Psoas muscle (tissue), 7 donors: ENCODE measurements at regions not wholly inside any gene's neighbourhood (a gene's known extent, or its start where the extent isn't known, plus 50 kb on each side); places are given as distances from the start of the nearest gene placed in this dataset.
"Not testable (repeated sequence)": the region's sequence is repeated elsewhere in the genome, so short reads cannot be mapped to it uniquely, and the experiment has no call there.

Experiments used
- ATAC-seq, 4 donors: fragments of 200-7000 bp; cut with Tn5 transposase; one replicate each; pipeline ENCODE4 v1.9.1; 2020; ENCODE audit warnings: moderate library complexity in 3 of 4, mild to moderate bottlenecking in 2 of 4
- DNase-seq, 2 donors: peaks; one replicate each; pipeline ENCODE4 v3.0.0-alpha.2; 2020
- H3K27ac ChIP-seq: fragments of 200-600 bp; one replicate; pipeline ENCODE4 v1.8.0; 2022
- H3K27me3 ChIP-seq, 3 donors: fragments of 200-600 bp in 1 of 3; one replicate each; pipeline versions ENCODE4 v1.6.1 to v1.8.0; 2013 to 2022; ENCODE audit warnings: low read length in 2 of 3, mild to moderate bottlenecking in 2 of 3, moderate library complexity in 1 of 3; ENCODE audit not compliant: insufficient read depth in 3 of 3
- H3K36me3 ChIP-seq, 2 donors: fragments of 200-600 bp in 1 of 2; one replicate each; pipeline versions ENCODE4 v1.6.1 to v1.8.0; 2013 to 2022; ENCODE audit warnings: low read depth in 1 of 2, mild to moderate bottlenecking in 1 of 2, moderate library complexity in 1 of 2; ENCODE audit not compliant: insufficient read depth in 1 of 2
- H3K4me1 ChIP-seq: fragments of 200-600 bp; one replicate; pipeline ENCODE4 v1.8.0; 2022
- H3K4me3 ChIP-seq: fragments of 200-600 bp; one replicate; pipeline ENCODE4 v1.8.0; 2022; ENCODE audit warnings: mild to moderate bottlenecking
- H3K9me3 ChIP-seq: fragments of 200-600 bp; one replicate; pipeline ENCODE4 v1.8.0; 2022
- CTCF ChIP-seq: fragments of 200-600 bp; IDR thresholded peaks from one replicate; pipeline ENCODE4 v1.8.0; 2022; ENCODE audit warnings: antibody characterized with exemption
- WGBS, 3 donors: extraction: QIAGEN DNeasy Blood & Tissue Kit; methylation state at CpG; one replicate each; pipeline versions ENCODE4 v1.1.6 to v1.1.7; 2013; 5-methylcytosine and 5-hydroxymethylcytosine counted together
- intact Hi-C, 2 donors: fragments of 100-400 bp; cut with DNase I; formaldehyde crosslinking; loops; one replicate each; pipeline versions ENCODE4 v1.11.0 to v1.14.2; 2022
- donor health status: healthy with polysubstance abuse.
- donor health status: DM: no; HTN: no; CAD: no; lungs with moderate emphysema.
- donor health status: Bipolar disorder and iron deficiency.
- donor health status: healthy.
- donor health status: DM: yes; HTN: yes; CAD: no.
- donor health status: DM: no; HTN: no; CAD: no.
- donor health status: DM: yes; HTN: yes; CAD: no.

GRCh38 chr10:65628493-65629139 lies 1297.2 kb upstream of the LRRTM3 start:
- intact Hi-C loops: no loop called here
- 79 to 87% (median 85%) methylated on average over 6 of the region's 6 CpGs for WGBS, 3 donors
- no peaks in the 10 kb centered on the region for H3K9me3 ChIP-seq
- no peak overlapping the region for H3K4me3 ChIP-seq
- H3K4me1 ChIP-seq: no peaks in the 10 kb centered on the region
- no peak for TF ChIP-seq CTCF
- DNase-seq: no peak
- no peak for ATAC-seq
- H3K36me3 ChIP-seq: no peaks in the 10 kb centered on the region
- H3K27ac ChIP-seq: no peak overlapping the region
- no peaks in the 10 kb centered on the region for H3K27me3 ChIP-seq

- Histone ChIP-seq H3K27me3 (no peaks in the 10 kb centered on the region), H3K9me3 (no peaks in the 10 kb centered on the region), H3K4me1 (no peaks in the 10 kb centered on the region), H3K27ac (no peak overlapping the region), H3K36me3 (no peaks in the 10 kb centered on the region), H3K4me3 (no peak overlapping the region)
- DNase-seq: no peak
- ATAC-seq: no peak
- 54 to 61% (median 55%) methylated on average over 1 of the region's 1 CpG for whole genome bisulfite sequencing, 3 donors
- TF ChIP-seq CTCF: no peak
- intact Hi-C loops: no loop called here
Observed at GRCh38 chr10:65660006-65660405, 1265.8 kb upstream of the LRRTM3 start.

GRCh38 chr10:65670087-65670486 lies 1255.7 kb upstream of the LRRTM3 start:
- H3K36me3 ChIP-seq: no peaks in the 10 kb centered on the region
- H3K27me3 ChIP-seq: no peaks in the 10 kb centered on the region
- DNase-seq (no peak), ATAC-seq (no peak)
- H3K4me1 ChIP-seq: no peaks in the 10 kb centered on the region
- H3K9me3 ChIP-seq: no peaks in the 10 kb centered on the region
- no peak overlapping the region for H3K4me3 ChIP-seq
- intact Hi-C loops: no loop called here
- no peak for TF ChIP-seq CTCF
- no peak overlapping the region for H3K27ac ChIP-seq
- WGBS, 3 donors: 46 to 71% (median 68%) methylated on average over 3 of the region's 3 CpGs

- H3K9me3 ChIP-seq, ATAC-seq, H3K4me1 ChIP-seq, DNase-seq, H3K27ac ChIP-seq, H3K27me3 ChIP-seq, H3K36me3 ChIP-seq, intact Hi-C loops, H3K4me3 ChIP-seq: not testable (repeated sequence)
- 96 to 100% (median 100%) methylated on average over 1 of the region's 1 CpG for WGBS, 3 donors
Observed at GRCh38 chr10:65670596-65670995, 1255.2 kb upstream of the LRRTM3 start.

GRCh38 chr10:65675236-65675635 lies 1250.6 kb upstream of the LRRTM3 start:
- H3K27me3 ChIP-seq: no peaks in the 10 kb centered on the region
- H3K9me3 ChIP-seq: no peaks in the 10 kb centered on the region
- H3K27ac ChIP-seq: no peak overlapping the region
- no peaks in the 10 kb centered on the region for H3K4me1 ChIP-seq
- DNase-seq: no peak
- no peak for ATAC-seq
- TF ChIP-seq CTCF: no peak
- intact Hi-C loops: no loop called here
- no peaks in the 10 kb centered on the region for H3K36me3 ChIP-seq
- H3K4me3 ChIP-seq: no peak overlapping the region
- WGBS, 3 donors: 93 to 95% (median 93%) methylated on average over 7 of the region's 7 CpGs
